ENCODE measurements at regions not wholly inside any gene's neighbourhood (a gene's known extent, or its start where the extent isn't known, plus 50 kb on each side); places are given as distances from the start of the nearest gene placed in this dataset.
"Not testable (repeated sequence)": the region's sequence is repeated elsewhere in the genome, so short reads cannot be mapped to it uniquely, and the experiment has no call there.

GRCh38 chr14:89098254-89098653 is 273.8 kb downstream of the TTC8 start:
- intact Hi-C loops (cut with DNase I; ENCODE audit: low total_unique reads) = no loop called here
- no peak for DNase-seq
- peaks cover 0 to 10% (median 5%) of the 10 kb centered on the region in 4 donors for H3K4me1 ChIP-seq
- no peaks in the 10 kb centered on the region for H3K27me3 ChIP-seq
- no peaks in the 10 kb centered on the region for H3K36me3 ChIP-seq
- no peak overlapping the region for H3K4me3 ChIP-seq
- H3K9me3 ChIP-seq = no peaks in the 10 kb centered on the region
- no peak overlapping the region for H3K27ac ChIP-seq
- TF ChIP-seq, protein P1, sequence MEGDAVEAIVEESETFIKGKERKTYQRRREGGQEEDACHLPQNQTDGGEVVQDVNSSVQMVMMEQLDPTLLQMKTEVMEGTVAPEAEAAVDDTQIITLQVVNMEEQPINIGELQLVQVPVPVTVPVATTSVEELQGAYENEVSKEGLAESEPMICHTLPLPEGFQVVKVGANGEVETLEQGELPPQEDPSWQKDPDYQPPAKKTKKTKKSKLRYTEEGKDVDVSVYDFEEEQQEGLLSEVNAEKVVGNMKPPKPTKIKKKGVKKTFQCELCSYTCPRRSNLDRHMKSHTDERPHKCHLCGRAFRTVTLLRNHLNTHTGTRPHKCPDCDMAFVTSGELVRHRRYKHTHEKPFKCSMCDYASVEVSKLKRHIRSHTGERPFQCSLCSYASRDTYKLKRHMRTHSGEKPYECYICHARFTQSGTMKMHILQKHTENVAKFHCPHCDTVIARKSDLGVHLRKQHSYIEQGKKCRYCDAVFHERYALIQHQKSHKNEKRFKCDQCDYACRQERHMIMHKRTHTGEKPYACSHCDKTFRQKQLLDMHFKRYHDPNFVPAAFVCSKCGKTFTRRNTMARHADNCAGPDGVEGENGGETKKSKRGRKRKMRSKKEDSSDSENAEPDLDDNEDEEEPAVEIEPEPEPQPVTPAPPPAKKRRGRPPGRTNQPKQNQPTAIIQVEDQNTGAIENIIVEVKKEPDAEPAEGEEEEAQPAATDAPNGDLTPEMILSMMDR (IDR thresholded peaks at IDR 0.05) = no peak

DNA sequence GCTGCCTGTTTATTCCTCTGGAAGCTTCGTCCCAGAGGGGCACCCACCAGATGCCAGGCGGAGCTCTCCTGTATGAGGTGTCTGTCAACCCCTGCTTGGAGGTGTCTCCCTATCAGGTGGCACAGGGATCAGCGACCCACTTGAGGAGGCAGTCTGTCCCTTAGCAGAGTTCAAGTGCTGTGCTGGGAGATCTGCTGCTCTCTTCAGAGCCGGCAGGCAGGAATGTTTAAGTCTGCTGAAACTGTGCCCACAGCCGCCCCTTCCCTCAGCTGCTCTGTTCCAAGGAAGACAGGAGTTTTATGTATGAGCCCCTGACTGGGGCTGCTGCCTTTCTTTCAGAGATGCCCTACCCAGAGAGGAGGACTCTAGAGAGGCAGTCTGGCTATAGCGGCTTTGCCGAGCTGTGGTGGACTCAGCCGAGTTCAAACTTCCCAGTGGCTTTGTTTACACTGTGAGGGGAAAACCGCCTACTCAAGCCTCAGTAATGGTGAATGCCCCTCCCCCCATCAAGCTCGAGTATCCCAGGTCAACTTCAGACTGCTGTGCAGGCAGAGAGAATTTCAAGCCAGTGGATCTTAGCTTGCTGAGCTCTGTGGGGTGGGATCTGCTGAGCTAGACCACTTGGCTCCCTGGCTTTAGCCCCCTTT is 279.8 kb downstream of the TTC8 start:
- H3K27me3 ChIP-seq; H3K4me1 ChIP-seq; H3K36me3 ChIP-seq; H3K27ac ChIP-seq; H3K9me3 ChIP-seq; H3K4me3 ChIP-seq; intact Hi-C loops (cut with DNase I; ENCODE audit: low total_unique reads); DNase-seq: not testable (repeated sequence)

GRCh38 chr14:89104861-89105260 is 280.4 kb downstream of the TTC8 start:
- H3K9me3 ChIP-seq; H3K27ac ChIP-seq; H3K4me3 ChIP-seq; H3K27me3 ChIP-seq; intact Hi-C loops (cut with DNase I; ENCODE audit: low total_unique reads); H3K4me1 ChIP-seq; H3K36me3 ChIP-seq; DNase-seq: not testable (repeated sequence)
